OCI-LY7 (cell line): ENCODE measurements at regions not wholly inside any gene's neighbourhood (a gene's known extent, or its start where the extent isn't known, plus 50 kb on each side); places are given as distances from the start of the nearest gene placed in this dataset.

Experiments used
- BruUV-seq: library from RNA; stranded (reverse); fragments of 400-500 nt; replicated peaks from 2 replicates; lab custom pipeline; 2021; lab: Mats Ljungman, UMichigan
- CTCF ChIA-PET: fragments of 300-600 bp; sonication (Branson Sonifier 250); formaldehyde crosslinking; loops from one replicate; lab custom pipeline; 2022; ENCODE audit warnings: antibody characterized with exemption; ENCODE audit not compliant: unreplicated experiment; lab: Charles Lee
- POLR2A ChIA-PET: fragments of 300-600 bp; sonication (Branson Sonifier 250); formaldehyde crosslinking; loops from one replicate; lab custom pipeline; 2022; ENCODE audit warnings: antibody characterized with exemption; lab: Charles Lee
- DNase-seq: peaks from one replicate; pipeline ENCODE4 v3.0.0-alpha.2; 2015; ENCODE audit warnings: low spot score
- H2AFZ ChIP-seq: fragments of 200-600 bp; sonication (generic), shearing (Covaris generic); 2 replicates; pipeline ENCODE4 v1.6.1; 2014; ENCODE audit warnings: mild to moderate bottlenecking, antibody characterized with exemption, low read length, moderate library complexity
- H3K27ac ChIP-seq: fragments of 200-600 bp; sonication (generic); 2 replicates; pipeline ENCODE4 v1.5.1; 2014; ENCODE audit warnings: mixed run types, low read depth, mild to moderate bottlenecking, moderate library complexity, low read length, inconsistent platforms; ENCODE audit not compliant: poor library complexity, severe bottlenecking
- H3K36me3 ChIP-seq: fragments of 200-600 bp; sonication (generic); 2 replicates; pipeline ENCODE4 v1.6.1; 2014; ENCODE audit warnings: mild to moderate bottlenecking, antibody characterized with exemption, low read length, moderate library complexity, mixed read lengths; ENCODE audit not compliant: insufficient read depth
- H3K4me1 ChIP-seq: fragments of 200-600 bp; sonication (generic); 2 replicates; pipeline ENCODE4 v1.5.1; 2014; ENCODE audit warnings: mild to moderate bottlenecking, low read length; ENCODE audit not compliant: insufficient read depth, poor library complexity, severe bottlenecking
- H3K4me2 ChIP-seq: fragments of 200-600 bp; sonication (generic); 2 replicates; pipeline ENCODE4 v1.6.1; 2014; ENCODE audit warnings: mild to moderate bottlenecking, low read length
- H3K4me3 ChIP-seq: fragments of 200-600 bp; sonication (generic); 2 replicates; pipeline ENCODE4 v1.5.1; 2014; ENCODE audit warnings: mild to moderate bottlenecking, low read depth, low read length; ENCODE audit not compliant: poor library complexity, severe bottlenecking
- H3K79me2 ChIP-seq: fragments of 200-600 bp; sonication (generic); 2 replicates; pipeline ENCODE4 v1.6.1; 2016; ENCODE audit warnings: low read depth, mild to moderate bottlenecking, low read length, moderate library complexity, mixed read lengths; ENCODE audit not compliant: insufficient read depth
- H3K9me2 ChIP-seq: fragments of 200-600 bp; sonication (generic); 2 replicates; pipeline ENCODE4 v1.6.1; 2016; ENCODE audit warnings: mild to moderate bottlenecking, low read length, mixed read lengths; ENCODE audit not compliant: insufficient read depth
- H3K9me3 ChIP-seq: fragments of 200-600 bp; sonication (generic); 2 replicates; pipeline ENCODE4 v1.6.1; 2014; ENCODE audit warnings: mild to moderate bottlenecking, mixed run types, low read length, mixed read lengths
- H4K20me1 ChIP-seq: fragments of 200-600 bp; sonication (generic); 2 replicates; pipeline ENCODE4 v1.6.1; 2014; ENCODE audit warnings: mild to moderate bottlenecking, antibody characterized with exemption, low read length, moderate library complexity, mixed read lengths; ENCODE audit not compliant: insufficient read depth
- CTCF ChIP-seq: fragments of 200-600 bp; sonication (generic); conservative IDR thresholded peaks from 2 replicates; pipeline ENCODE4 v1.5.1; 2014; ENCODE audit warnings: mild to moderate bottlenecking, antibody characterized with exemption, low read length, moderate library complexity, mixed read lengths
- EZH2phosphoT487 ChIP-seq: fragments of 200-600 bp; sonication (generic); IDR thresholded peaks from 2 replicates; pipeline ENCODE4 v1.6.1; 2018; ENCODE audit warnings: low read depth, borderline replicate concordance, mild to moderate bottlenecking, mixed run types, antibody characterized with exemption, low read length, moderate library complexity, mixed read lengths
- intact Hi-C: fragments of 100-400 bp; cut with micrococcal nuclease; formaldehyde crosslinking; loops from one replicate; pipeline ENCODE4 v1.10.0; 2022; ENCODE audit not compliant: unreplicated experiment

- no peaks in the 10 kb centered on the region; the same call in 1 of the 2 replicates for H3K36me3 ChIP-seq
- CTCF ChIA-PET: no interaction called here
- no peaks in the 10 kb centered on the region for H3K4me1 ChIP-seq
- no TSS peak for BruUV-seq
- H3K9me3 ChIP-seq: 0 out of 2 replicates have a peak, but pooled peaks cover 8% of the 10 kb centered on the region
- H4K20me1 ChIP-seq: no peaks in the 10 kb centered on the region
- TF ChIP-seq CTCF (no peak), EZH2phosphoT487 (no peak)
- no peaks in the 10 kb centered on the region for H3K9me2 ChIP-seq
- no peaks in the 10 kb centered on the region for H3K79me2 ChIP-seq
- DNase-seq: no peak
- no peak overlapping the region for H3K4me2 ChIP-seq
- POLR2A ChIA-PET: interaction anchor here (0.6 kb wide), 1 partner anchor 205 kb away, joined by 3 read pairs; no protein-coding TSS in a partner anchor
- intact Hi-C loops: no loop called here
- H2AFZ ChIP-seq: no peak overlapping the region
- no peak overlapping the region for H3K27ac ChIP-seq
- no peak overlapping the region for H3K4me3 ChIP-seq
Measured at GRCh38 chr4:3348621-3349020, 55.8 kb downstream of the RGS12 start.

GRCh38 chr4:3349116-3349515 is 56.3 kb downstream of the RGS12 start:
- Histone ChIP-seq H3K9me3 (0 out of 2 replicates have a peak, but pooled peaks cover 8% of the 10 kb centered on the region), H3K27ac (no peak overlapping the region), H3K79me2 (no peaks in the 10 kb centered on the region), H4K20me1 (no peaks in the 10 kb centered on the region), H3K4me3 (no peak overlapping the region), H3K4me1 (no peaks in the 10 kb centered on the region), H3K9me2 (no peaks in the 10 kb centered on the region), H3K4me2 (no peak overlapping the region), H2AFZ (no peak overlapping the region), H3K36me3 (no peaks in the 10 kb centered on the region; the same call in 1 of the 2 replicates)
- ChIA-PET POLR2A (interaction anchor here (0.6 kb wide), 1 partner anchor 204 kb away, joined by 3 read pairs; no protein-coding TSS in a partner anchor), CTCF (no interaction called here)
- TF ChIP-seq EZH2phosphoT487: no peak
- no peak for TF ChIP-seq CTCF
- no peak for DNase-seq
- intact Hi-C loops: no loop called here
- BruUV-seq: no TSS peak

GRCh38 chr4:3351997-3352396 is 59.2 kb downstream of the RGS12 start:
- peaks cover 18% of the 10 kb centered on the region; the same call in 1 of the 2 replicates for H3K9me3 ChIP-seq
- H3K4me2 ChIP-seq: no peak overlapping the region
- H3K36me3 ChIP-seq: no peaks in the 10 kb centered on the region; the same call in 1 of the 2 replicates
- no peak overlapping the region for H2AFZ ChIP-seq
- no TSS peak for BruUV-seq
- CTCF ChIA-PET: no interaction called here
- no peaks in the 10 kb centered on the region for H4K20me1 ChIP-seq
- peaks cover 11% of the 10 kb centered on the region for H3K4me1 ChIP-seq
- no peaks in the 10 kb centered on the region for H3K79me2 ChIP-seq
- H3K4me3 ChIP-seq: no peak overlapping the region
- no peak for TF ChIP-seq CTCF
- no peak for TF ChIP-seq EZH2phosphoT487
- no peak overlapping the region for H3K27ac ChIP-seq
- no peak for DNase-seq
- no peaks in the 10 kb centered on the region for H3K9me2 ChIP-seq
- POLR2A ChIA-PET: interaction anchor here (0.5 kb wide), 1 partner anchor 1385 kb away, joined by 3 read pairs; no protein-coding TSS in a partner anchor
- intact Hi-C loops: no loop called here
